ENCODE measurements at regions not wholly inside any gene's neighbourhood (a gene's known extent, or its start where the extent isn't known, plus 50 kb on each side); places are given as distances from the start of the nearest gene placed in this dataset.

GRCh38 chr13:28545583-28546333, 50.8 kb upstream of the FLT1 start:
- no peak for DNase-seq (ENCODE audit: low spot score)
